ENCODE measurements at regions not wholly inside any gene's neighbourhood (a gene's known extent, or its start where the extent isn't known, plus 50 kb on each side); places are given as distances from the start of the nearest gene placed in this dataset.

GRCh38 chr6:85775883-85776282 lies 133.2 kb upstream of the SYNCRIP start:
- H3K9ac ChIP-seq (ENCODE audit: insufficient read depth, low read length), result no peak overlapping the region
- no peaks in the 10 kb centered on the region for H3K27me3 ChIP-seq (ENCODE audit: control insufficient read depth, insufficient read depth, low read length)
- H3K36me3 ChIP-seq (ENCODE audit: control insufficient read depth, insufficient read depth, low read length), result no peaks in the 10 kb centered on the region
- H3K4me2 ChIP-seq (ENCODE audit: extremely low read depth, insufficient read depth, low read length), result no peak overlapping the region
- DNase-seq (ENCODE audit: low read depth in 2 of 2), result no peak
- H2AFZ ChIP-seq (ENCODE audit: low read length), result no peak overlapping the region
- TF ChIP-seq CTCF (conservative IDR thresholded peaks at IDR 0.05 in 1 of 2, IDR thresholded peaks at IDR 0.05 in 1 of 2; ENCODE audit: low read depth in 1 of 2, low read length in 2 of 2), result no peak
- no peak for TF ChIP-seq EZH2 (IDR thresholded peaks at IDR 0.05; ENCODE audit: low read length, missing control alignments)
- no peak overlapping the region for H3K27ac ChIP-seq (ENCODE audit: insufficient read depth, low read length)
- no peaks in the 10 kb centered on the region for H4K20me1 ChIP-seq (ENCODE audit: control insufficient read depth, extremely low read depth, insufficient read depth, low read length)
- H3K4me3 ChIP-seq (replicated peaks in 1 of 4; ENCODE audit: control extremely low read depth in 1 of 4, insufficient read depth in 1 of 4, low read depth in 3 of 4, low read length in 4 of 4), result no peak overlapping the region
- no peaks in the 10 kb centered on the region for H3K4me1 ChIP-seq (ENCODE audit: control insufficient read depth, extremely low read depth, insufficient read depth, low read length)
- no peaks in the 10 kb centered on the region for H3K79me2 ChIP-seq (ENCODE audit: control insufficient read depth, insufficient read depth, low read length)
- no peaks in the 10 kb centered on the region for H3K9me3 ChIP-seq (ENCODE audit: control insufficient read depth, insufficient read depth, low read depth, low read length)

GRCh38 chr6:85772641-85773040 lies 130.0 kb upstream of the SYNCRIP start:
- no peak overlapping the region for H3K4me3 ChIP-seq (replicated peaks in 1 of 4; ENCODE audit: control extremely low read depth in 1 of 4, insufficient read depth in 1 of 4, low read depth in 3 of 4, low read length in 4 of 4)
- TF ChIP-seq CTCF (conservative IDR thresholded peaks at IDR 0.05 in 1 of 2, IDR thresholded peaks at IDR 0.05 in 1 of 2; ENCODE audit: low read depth in 1 of 2, low read length in 2 of 2), result no peak
- TF ChIP-seq EZH2 (IDR thresholded peaks at IDR 0.05; ENCODE audit: low read length, missing control alignments), result no peak
- H2AFZ ChIP-seq (ENCODE audit: low read length), result no peak overlapping the region
- no peaks in the 10 kb centered on the region for H3K36me3 ChIP-seq (ENCODE audit: control insufficient read depth, insufficient read depth, low read length)
- no peak for DNase-seq (ENCODE audit: low read depth in 2 of 2)
- no peak overlapping the region for H3K4me2 ChIP-seq (ENCODE audit: extremely low read depth, insufficient read depth, low read length)
- H3K9me3 ChIP-seq (ENCODE audit: control insufficient read depth, insufficient read depth, low read depth, low read length), result no peaks in the 10 kb centered on the region
- no peaks in the 10 kb centered on the region for H3K4me1 ChIP-seq (ENCODE audit: control insufficient read depth, extremely low read depth, insufficient read depth, low read length)
- no peak overlapping the region for H3K9ac ChIP-seq (ENCODE audit: insufficient read depth, low read length)
- H3K79me2 ChIP-seq (ENCODE audit: control insufficient read depth, insufficient read depth, low read length), result no peaks in the 10 kb centered on the region
- no peaks in the 10 kb centered on the region for H3K27me3 ChIP-seq (ENCODE audit: control insufficient read depth, insufficient read depth, low read length)
- H3K27ac ChIP-seq (ENCODE audit: insufficient read depth, low read length), result no peak overlapping the region
- no peaks in the 10 kb centered on the region for H4K20me1 ChIP-seq (ENCODE audit: control insufficient read depth, extremely low read depth, insufficient read depth, low read length)

- Histone ChIP-seq H3K79me2 (ENCODE audit: control insufficient read depth, insufficient read depth, low read length) (no peaks in the 10 kb centered on the region), H3K9ac (ENCODE audit: insufficient read depth, low read length) (no peak overlapping the region), H3K4me1 (ENCODE audit: control insufficient read depth, extremely low read depth, insufficient read depth, low read length) (no peaks in the 10 kb centered on the region), H3K36me3 (ENCODE audit: control insufficient read depth, insufficient read depth, low read length) (no peaks in the 10 kb centered on the region), H3K27ac (ENCODE audit: insufficient read depth, low read length) (no peak overlapping the region), H3K27me3 (ENCODE audit: control insufficient read depth, insufficient read depth, low read length) (no peaks in the 10 kb centered on the region), H4K20me1 (ENCODE audit: control insufficient read depth, extremely low read depth, insufficient read depth, low read length) (no peaks in the 10 kb centered on the region), H3K9me3 (ENCODE audit: control insufficient read depth, insufficient read depth, low read depth, low read length) (no peaks in the 10 kb centered on the region), H3K4me3 (replicated peaks in 1 of 4; ENCODE audit: control extremely low read depth in 1 of 4, insufficient read depth in 1 of 4, low read depth in 3 of 4, low read length in 4 of 4) (no peak overlapping the region), H3K4me2 (ENCODE audit: extremely low read depth, insufficient read depth, low read length) (no peak overlapping the region), H2AFZ (ENCODE audit: low read length) (no peak overlapping the region)
- TF ChIP-seq EZH2 (IDR thresholded peaks at IDR 0.05; ENCODE audit: low read length, missing control alignments), result no peak
- no peak for DNase-seq (ENCODE audit: low read depth in 2 of 2)
Measured at GRCh38 chr6:85771925-85772430, 129.3 kb upstream of the SYNCRIP start.

All from fibroblast of lung (primary cell).